Panc1 (cell line): ENCODE measurements at regions not wholly inside any gene's neighbourhood (a gene's known extent, or its start where the extent isn't known, plus 50 kb on each side); places are given as distances from the start of the nearest gene placed in this dataset.

Source experiments
- POLR2AphosphoS5 ChIP-seq: IDR thresholded peaks from 2 replicates; pipeline ENCODE4 v1.6.1; 2012; ENCODE audit warnings: mild to moderate bottlenecking, low read depth, low read length, moderate library complexity
- SIN3A ChIP-seq: IDR thresholded peaks from 2 replicates; pipeline ENCODE4 v1.6.1; 2012; ENCODE audit warnings: low read depth, mild to moderate bottlenecking, low read length, moderate library complexity, borderline replicate concordance; ENCODE audit not compliant: insufficient read depth
- TF ChIP-seq, protein P1 (sequence below): fragments of 450-650 bp; IDR thresholded peaks from 2 replicates; pipeline ENCODE4 v1.5.1; 2017; ENCODE audit warnings: mild to moderate bottlenecking
- TF ChIP-seq, protein P2 (sequence below), 2 experiments: IDR thresholded peaks; 2 replicates each; pipeline ENCODE4 v1.6.1; 2011 to 2012; ENCODE audit warnings: low read depth in 2 of 2, control low read depth in 1 of 2, low read length in 1 of 2, mild to moderate bottlenecking in 1 of 2, moderate library complexity in 1 of 2; ENCODE audit not compliant: insufficient read depth in 1 of 2

DNA sequence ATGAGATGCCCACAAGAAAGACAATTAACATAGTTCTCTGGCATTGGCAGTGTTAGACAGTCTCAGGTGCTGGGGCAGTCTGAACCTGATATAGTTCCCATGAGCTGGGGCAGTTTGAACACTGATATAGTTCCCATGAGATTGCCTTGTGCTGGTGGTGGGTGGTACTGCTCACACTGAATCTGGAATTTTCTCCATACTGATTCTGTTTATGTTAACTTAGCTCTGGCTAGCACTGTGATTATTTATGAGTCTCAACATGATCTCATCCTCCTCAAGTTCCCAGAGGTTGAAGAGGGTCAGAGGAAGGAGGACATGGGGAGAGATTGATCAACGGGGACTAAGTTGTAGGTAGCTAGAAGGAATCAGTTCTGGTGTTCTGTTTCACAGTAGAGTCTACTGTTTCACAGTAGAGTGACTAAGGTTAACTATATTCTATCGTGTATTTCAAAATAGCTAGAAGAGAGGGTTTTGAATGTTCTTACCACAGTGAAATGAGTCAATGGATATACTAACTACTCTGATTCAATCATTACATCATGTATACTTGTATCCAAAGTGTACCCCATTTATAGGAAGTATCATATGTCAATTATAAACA is 379.9 kb downstream of the ADAM29 start:
- TF ChIP-seq, protein P1, sequence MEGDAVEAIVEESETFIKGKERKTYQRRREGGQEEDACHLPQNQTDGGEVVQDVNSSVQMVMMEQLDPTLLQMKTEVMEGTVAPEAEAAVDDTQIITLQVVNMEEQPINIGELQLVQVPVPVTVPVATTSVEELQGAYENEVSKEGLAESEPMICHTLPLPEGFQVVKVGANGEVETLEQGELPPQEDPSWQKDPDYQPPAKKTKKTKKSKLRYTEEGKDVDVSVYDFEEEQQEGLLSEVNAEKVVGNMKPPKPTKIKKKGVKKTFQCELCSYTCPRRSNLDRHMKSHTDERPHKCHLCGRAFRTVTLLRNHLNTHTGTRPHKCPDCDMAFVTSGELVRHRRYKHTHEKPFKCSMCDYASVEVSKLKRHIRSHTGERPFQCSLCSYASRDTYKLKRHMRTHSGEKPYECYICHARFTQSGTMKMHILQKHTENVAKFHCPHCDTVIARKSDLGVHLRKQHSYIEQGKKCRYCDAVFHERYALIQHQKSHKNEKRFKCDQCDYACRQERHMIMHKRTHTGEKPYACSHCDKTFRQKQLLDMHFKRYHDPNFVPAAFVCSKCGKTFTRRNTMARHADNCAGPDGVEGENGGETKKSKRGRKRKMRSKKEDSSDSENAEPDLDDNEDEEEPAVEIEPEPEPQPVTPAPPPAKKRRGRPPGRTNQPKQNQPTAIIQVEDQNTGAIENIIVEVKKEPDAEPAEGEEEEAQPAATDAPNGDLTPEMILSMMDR = no peak
- no peak for TF ChIP-seq SIN3A
- TF ChIP-seq, protein P2, sequence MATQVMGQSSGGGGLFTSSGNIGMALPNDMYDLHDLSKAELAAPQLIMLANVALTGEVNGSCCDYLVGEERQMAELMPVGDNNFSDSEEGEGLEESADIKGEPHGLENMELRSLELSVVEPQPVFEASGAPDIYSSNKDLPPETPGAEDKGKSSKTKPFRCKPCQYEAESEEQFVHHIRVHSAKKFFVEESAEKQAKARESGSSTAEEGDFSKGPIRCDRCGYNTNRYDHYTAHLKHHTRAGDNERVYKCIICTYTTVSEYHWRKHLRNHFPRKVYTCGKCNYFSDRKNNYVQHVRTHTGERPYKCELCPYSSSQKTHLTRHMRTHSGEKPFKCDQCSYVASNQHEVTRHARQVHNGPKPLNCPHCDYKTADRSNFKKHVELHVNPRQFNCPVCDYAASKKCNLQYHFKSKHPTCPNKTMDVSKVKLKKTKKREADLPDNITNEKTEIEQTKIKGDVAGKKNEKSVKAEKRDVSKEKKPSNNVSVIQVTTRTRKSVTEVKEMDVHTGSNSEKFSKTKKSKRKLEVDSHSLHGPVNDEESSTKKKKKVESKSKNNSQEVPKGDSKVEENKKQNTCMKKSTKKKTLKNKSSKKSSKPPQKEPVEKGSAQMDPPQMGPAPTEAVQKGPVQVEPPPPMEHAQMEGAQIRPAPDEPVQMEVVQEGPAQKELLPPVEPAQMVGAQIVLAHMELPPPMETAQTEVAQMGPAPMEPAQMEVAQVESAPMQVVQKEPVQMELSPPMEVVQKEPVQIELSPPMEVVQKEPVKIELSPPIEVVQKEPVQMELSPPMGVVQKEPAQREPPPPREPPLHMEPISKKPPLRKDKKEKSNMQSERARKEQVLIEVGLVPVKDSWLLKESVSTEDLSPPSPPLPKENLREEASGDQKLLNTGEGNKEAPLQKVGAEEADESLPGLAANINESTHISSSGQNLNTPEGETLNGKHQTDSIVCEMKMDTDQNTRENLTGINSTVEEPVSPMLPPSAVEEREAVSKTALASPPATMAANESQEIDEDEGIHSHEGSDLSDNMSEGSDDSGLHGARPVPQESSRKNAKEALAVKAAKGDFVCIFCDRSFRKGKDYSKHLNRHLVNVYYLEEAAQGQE (IDR thresholded peaks at IDR 0.05; ENCODE audit: insufficient read depth in 1 of 2, low read depth in 2 of 2, low read length in 1 of 2) = no peak
- TF ChIP-seq POLR2AphosphoS5 = no peak
